GM12878 (cell line): ENCODE measurements at regions not wholly inside any gene's neighbourhood (a gene's known extent, or its start where the extent isn't known, plus 50 kb on each side); places are given as distances from the start of the nearest gene placed in this dataset.

ENCODE experiments used
- ATAC-seq: fragments of 200-7000 bp; cut with Tn5 transposase; 3 replicates; pipeline ENCODE4 v1.9.1; 2020; ENCODE audit warnings: mild to moderate bottlenecking, moderate library complexity
- BruUV-seq: library from RNA; stranded (reverse); fragments of 400-500 nt; replicated peaks from 2 replicates; lab custom pipeline; 2021; lab: Mats Ljungman, UMichigan
- CTCF ChIA-PET: fragments of 300-600 bp; sonication (Branson Sonifier 250); formaldehyde crosslinking; extraction: SDS; loops from one replicate; lab custom pipeline; 2021; ENCODE audit warnings: inconsistent platforms; lab: Yijun Ruan, JAX
- POLR2A ChIA-PET: fragments of 350-600 bp; formaldehyde crosslinking; extraction: SDS; loops from one replicate; lab custom pipeline; 2021; ENCODE audit warnings: inconsistent platforms; lab: Charles Lee
- RAD21 ChIA-PET: fragments of 300-600 bp; sonication (Branson Sonifier 250); formaldehyde crosslinking; loops from one replicate; lab custom pipeline; 2023; ENCODE audit warnings: antibody characterized with exemption; ENCODE audit not compliant: unreplicated experiment; lab: Charles Lee
- SMC1A ChIA-PET: fragments of 300-600 bp; sonication (Branson Sonifier 250); formaldehyde crosslinking; loops from one replicate; lab custom pipeline; 2023; ENCODE audit not compliant: unreplicated experiment, uncharacterized antibody; lab: Charles Lee
- DNase-seq: peaks from one replicate; pipeline ENCODE4 v3.0.0-alpha.2; 2011; ENCODE audit warnings: low read depth, low spot score
- FAIRE-seq: peaks from 3 replicates; lab custom pipeline; 2011; peaks lifted over from hg19 to GRCh38; lab: Jason Lieb, UNC
- H2AFZ ChIP-seq: 2 replicates; pipeline ENCODE4 v1.6.0; 2011; ENCODE audit warnings: low read depth, low read length, control low read depth; ENCODE audit not compliant: control insufficient read depth
- H3K27ac ChIP-seq: 2 replicates; pipeline ENCODE4 v1.5.1; 2011; ENCODE audit warnings: control low read depth; ENCODE audit not compliant: control insufficient read depth, insufficient read depth
- H3K27me3 ChIP-seq, 2 experiments: replicated peaks in 1 of 2; 2 replicates each; pipeline versions ENCODE4 v1.6.0 to v1.6.1; 2011; ENCODE audit warnings: low read length in 1 of 2; ENCODE audit not compliant: control insufficient read depth in 2 of 2, insufficient read depth in 2 of 2
- H3K36me3 ChIP-seq, 2 experiments: 2 replicates each; pipeline ENCODE4 v1.5.1; 2011; ENCODE audit warnings: low read length in 1 of 2; ENCODE audit not compliant: control insufficient read depth in 2 of 2, insufficient read depth in 2 of 2
- H3K4me1 ChIP-seq: 2 replicates; pipeline ENCODE4 v1.6.1; 2011; ENCODE audit warnings: mild to moderate bottlenecking, low read length, moderate library complexity, mixed read lengths; ENCODE audit not compliant: control insufficient read depth, insufficient read depth
- H3K4me2 ChIP-seq: 2 replicates; pipeline ENCODE4 v1.6.0; 2011; ENCODE audit warnings: control low read depth; ENCODE audit not compliant: control insufficient read depth, insufficient read depth
- H3K4me3 ChIP-seq: fragments of 200-600 bp; sonication (generic); 2 replicates; pipeline ENCODE4 v1.5.1; 2016
- H3K79me2 ChIP-seq: 2 replicates; pipeline ENCODE4 v1.6.0; 2011; ENCODE audit warnings: low read length; ENCODE audit not compliant: control insufficient read depth, insufficient read depth
- H3K9ac ChIP-seq: 2 replicates; pipeline ENCODE4 v1.8.0; 2011; ENCODE audit warnings: low read length, control low read depth, mixed read lengths; ENCODE audit not compliant: control insufficient read depth, insufficient read depth
- H3K9me3 ChIP-seq: replicated peaks from 3 replicates; pipeline ENCODE4 v1.5.1; 2011; ENCODE audit warnings: mild to moderate bottlenecking, low read length; ENCODE audit not compliant: control insufficient read depth, insufficient read depth
- H4K20me1 ChIP-seq: 2 replicates; pipeline ENCODE4 v1.6.0; 2011; ENCODE audit not compliant: control insufficient read depth, insufficient read depth
- CREM ChIP-seq: IDR thresholded peaks from 2 replicates; pipeline ENCODE4 v1.6.1; 2014; ENCODE audit warnings: antibody characterized with exemption, low read depth
- EP300 ChIP-seq, 2 experiments: fragments of 150-350 bp in 1 of 2; IDR thresholded peaks; 2 replicates each; pipeline ENCODE4 v1.6.1; 2011 to 2012; ENCODE audit warnings: low read depth in 2 of 2, low read length in 2 of 2, borderline replicate concordance in 1 of 2, improper control_type of control experiment in 1 of 2, inconsistent platforms in 1 of 2; ENCODE audit not compliant: control insufficient read depth in 1 of 2
- NBN ChIP-seq: fragments of 450-650 bp; IDR thresholded peaks from 2 replicates; pipeline ENCODE4 v1.6.1; 2016
- POLR2AphosphoS2 ChIP-seq: IDR thresholded peaks from 2 replicates; pipeline ENCODE4 v1.6.1; 2011; ENCODE audit warnings: low read depth, mild to moderate bottlenecking, low read length, improper control_type of control experiment, moderate library complexity
- POLR2AphosphoS5 ChIP-seq: IDR thresholded peaks from 2 replicates; pipeline ENCODE4 v1.6.1; 2011; ENCODE audit warnings: mild to moderate bottlenecking, low read length, inconsistent platforms
- RELA ChIP-seq: fragments of 450-650 bp; IDR thresholded peaks from 2 replicates; pipeline ENCODE4 v1.8.0; 2014; ENCODE audit warnings: borderline replicate concordance; ENCODE audit not compliant: partially characterized antibody
- SP1 ChIP-seq: IDR thresholded peaks from one replicate; pipeline ENCODE4 v1.6.1; 2011; ENCODE audit warnings: low read depth, low read length
- TCF12 ChIP-seq: IDR thresholded peaks from 2 replicates; pipeline ENCODE4 v1.6.1; 2011; ENCODE audit warnings: low read depth, mild to moderate bottlenecking, low read length
- ZNF24 ChIP-seq: fragments of 450-650 bp; IDR thresholded peaks from 2 replicates; pipeline ENCODE4 v1.6.1; 2017; ENCODE audit warnings: antibody characterized with exemption, mild to moderate bottlenecking
- ZZZ3 ChIP-seq: IDR thresholded peaks from 2 replicates; pipeline ENCODE4 v1.6.1; 2011; ENCODE audit warnings: low read depth; ENCODE audit not compliant: control insufficient read depth, insufficient read length
- WGBS: methylation state at CpG from one replicate; pipeline ENCODE4 v1.1.6; 2016; ENCODE audit warnings: low lambda C conversion rate; ENCODE audit not compliant: insufficient replicate concordance, insufficient coverage; ENCODE audit errors: missing lambda C conversion rate; 5-methylcytosine and 5-hydroxymethylcytosine counted together
- in situ Hi-C: fragments of 300-500 bp; cut with MboI; formaldehyde crosslinking; loops from 9 replicates; pipeline ENCODE4 v1.14.3; 2018; ENCODE audit warnings: mixed read lengths
- intact Hi-C: fragments of 100-400 bp; cut with micrococcal nuclease; formaldehyde crosslinking; loops from one replicate; pipeline ENCODE4 v1.14.2; 2022; ENCODE audit not compliant: unreplicated experiment
- TF ChIP-seq, protein P1 (sequence below): IDR thresholded peaks from 2 replicates; pipeline ENCODE4 v1.6.1; 2012; ENCODE audit warnings: improper control_type of control experiment, low read depth, low read length; ENCODE audit not compliant: insufficient replicate concordance
- TF ChIP-seq, protein P2 (sequence below): fragments of 450-650 bp; IDR thresholded peaks from 2 replicates; pipeline ENCODE4 v1.6.1; 2017; ENCODE audit warnings: antibody characterized with exemption, mild to moderate bottlenecking, moderate library complexity
- TF ChIP-seq, protein P3 (sequence below): fragments of 450-650 bp; IDR thresholded peaks from 2 replicates; pipeline ENCODE4 v1.6.1; 2017; ENCODE audit warnings: borderline replicate concordance

- TF ChIP-seq, protein P1, sequence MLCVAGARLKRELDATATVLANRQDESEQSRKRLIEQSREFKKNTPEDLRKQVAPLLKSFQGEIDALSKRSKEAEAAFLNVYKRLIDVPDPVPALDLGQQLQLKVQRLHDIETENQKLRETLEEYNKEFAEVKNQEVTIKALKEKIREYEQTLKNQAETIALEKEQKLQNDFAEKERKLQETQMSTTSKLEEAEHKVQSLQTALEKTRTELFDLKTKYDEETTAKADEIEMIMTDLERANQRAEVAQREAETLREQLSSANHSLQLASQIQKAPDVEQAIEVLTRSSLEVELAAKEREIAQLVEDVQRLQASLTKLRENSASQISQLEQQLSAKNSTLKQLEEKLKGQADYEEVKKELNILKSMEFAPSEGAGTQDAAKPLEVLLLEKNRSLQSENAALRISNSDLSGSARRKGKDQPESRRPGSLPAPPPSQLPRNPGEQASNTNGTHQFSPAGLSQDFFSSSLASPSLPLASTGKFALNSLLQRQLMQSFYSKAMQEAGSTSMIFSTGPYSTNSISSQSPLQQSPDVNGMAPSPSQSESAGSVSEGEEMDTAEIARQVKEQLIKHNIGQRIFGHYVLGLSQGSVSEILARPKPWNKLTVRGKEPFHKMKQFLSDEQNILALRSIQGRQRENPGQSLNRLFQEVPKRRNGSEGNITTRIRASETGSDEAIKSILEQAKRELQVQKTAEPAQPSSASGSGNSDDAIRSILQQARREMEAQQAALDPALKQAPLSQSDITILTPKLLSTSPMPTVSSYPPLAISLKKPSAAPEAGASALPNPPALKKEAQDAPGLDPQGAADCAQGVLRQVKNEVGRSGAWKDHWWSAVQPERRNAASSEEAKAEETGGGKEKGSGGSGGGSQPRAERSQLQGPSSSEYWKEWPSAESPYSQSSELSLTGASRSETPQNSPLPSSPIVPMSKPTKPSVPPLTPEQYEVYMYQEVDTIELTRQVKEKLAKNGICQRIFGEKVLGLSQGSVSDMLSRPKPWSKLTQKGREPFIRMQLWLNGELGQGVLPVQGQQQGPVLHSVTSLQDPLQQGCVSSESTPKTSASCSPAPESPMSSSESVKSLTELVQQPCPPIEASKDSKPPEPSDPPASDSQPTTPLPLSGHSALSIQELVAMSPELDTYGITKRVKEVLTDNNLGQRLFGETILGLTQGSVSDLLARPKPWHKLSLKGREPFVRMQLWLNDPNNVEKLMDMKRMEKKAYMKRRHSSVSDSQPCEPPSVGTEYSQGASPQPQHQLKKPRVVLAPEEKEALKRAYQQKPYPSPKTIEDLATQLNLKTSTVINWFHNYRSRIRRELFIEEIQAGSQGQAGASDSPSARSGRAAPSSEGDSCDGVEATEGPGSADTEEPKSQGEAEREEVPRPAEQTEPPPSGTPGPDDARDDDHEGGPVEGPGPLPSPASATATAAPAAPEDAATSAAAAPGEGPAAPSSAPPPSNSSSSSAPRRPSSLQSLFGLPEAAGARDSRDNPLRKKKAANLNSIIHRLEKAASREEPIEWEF, result no peak
- TF ChIP-seq SP1 (no peak), TCF12 (no peak), POLR2AphosphoS5 (no peak), ZZZ3 (no peak)
These were observed 271.5 kb downstream of the GAS1 start (continued) for GRCh38 chr9:86675805-86676204.

DNA sequence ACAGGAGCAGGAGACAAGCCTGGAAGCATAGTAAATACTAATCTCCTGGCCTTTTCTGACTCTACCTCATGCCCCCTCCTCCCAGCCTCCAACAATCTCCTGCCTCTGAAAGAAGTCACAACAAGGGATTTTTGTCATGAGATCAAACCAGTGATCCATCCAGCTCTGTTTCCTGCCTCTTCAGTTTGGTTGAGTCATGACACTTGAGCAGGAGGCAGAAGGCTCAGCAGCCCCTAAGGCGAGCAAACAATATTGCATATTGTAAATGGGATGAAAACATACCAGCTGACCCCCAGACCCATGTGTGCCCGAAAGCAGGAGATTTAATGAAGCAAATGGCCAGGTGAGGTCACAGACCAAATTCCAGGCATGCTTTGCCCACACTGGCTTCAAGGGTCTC lies 272.8 kb downstream of the GAS1 start:
- H3K4me3 ChIP-seq, result no peak overlapping the region
- no peaks in the 10 kb centered on the region for H3K36me3 ChIP-seq
- H3K27me3 ChIP-seq, result no peaks in the 10 kb centered on the region; a peak in 1 of 4 replicates
- intact Hi-C loops (no loop called here), in situ Hi-C loops (no loop called here)
- RAD21 ChIA-PET, result no interaction called here
- no peak overlapping the region for H3K27ac ChIP-seq
- BruUV-seq, result no TSS peak
- POLR2A ChIA-PET, result no interaction called here
- H3K9me3 ChIP-seq, result no peaks in the 10 kb centered on the region
- CTCF ChIA-PET, result interaction anchor here (1.2 kb wide), 1 partner anchor 22 kb away, joined by 3 read pairs; no protein-coding TSS in a partner anchor
- 0% methylated on average over 2 of the region's 2 CpGs for WGBS
- H2AFZ ChIP-seq, result no peak overlapping the region
- no peaks in the 10 kb centered on the region for H4K20me1 ChIP-seq
- DNase-seq, result no peak
- no peak for ATAC-seq
- FAIRE-seq, result no peak
- H3K9ac ChIP-seq, result no peak overlapping the region
- H3K4me1 ChIP-seq, result no peaks in the 10 kb centered on the region
- SMC1A ChIA-PET, result no interaction called here
- H3K79me2 ChIP-seq, result no peaks in the 10 kb centered on the region
- no peak overlapping the region for H3K4me2 ChIP-seq
- TF ChIP-seq ZNF24 (no peak), POLR2AphosphoS2 (no peak), NBN (no peak), RELA (no peak), EP300 (IDR thresholded peaks at IDR 0.05; ENCODE audit: borderline replicate concordance in 1 of 2, control insufficient read depth in 1 of 2, low read depth in 2 of 2, low read length in 2 of 2) (no peak), CREM (no peak)
- TF ChIP-seq, protein P2, sequence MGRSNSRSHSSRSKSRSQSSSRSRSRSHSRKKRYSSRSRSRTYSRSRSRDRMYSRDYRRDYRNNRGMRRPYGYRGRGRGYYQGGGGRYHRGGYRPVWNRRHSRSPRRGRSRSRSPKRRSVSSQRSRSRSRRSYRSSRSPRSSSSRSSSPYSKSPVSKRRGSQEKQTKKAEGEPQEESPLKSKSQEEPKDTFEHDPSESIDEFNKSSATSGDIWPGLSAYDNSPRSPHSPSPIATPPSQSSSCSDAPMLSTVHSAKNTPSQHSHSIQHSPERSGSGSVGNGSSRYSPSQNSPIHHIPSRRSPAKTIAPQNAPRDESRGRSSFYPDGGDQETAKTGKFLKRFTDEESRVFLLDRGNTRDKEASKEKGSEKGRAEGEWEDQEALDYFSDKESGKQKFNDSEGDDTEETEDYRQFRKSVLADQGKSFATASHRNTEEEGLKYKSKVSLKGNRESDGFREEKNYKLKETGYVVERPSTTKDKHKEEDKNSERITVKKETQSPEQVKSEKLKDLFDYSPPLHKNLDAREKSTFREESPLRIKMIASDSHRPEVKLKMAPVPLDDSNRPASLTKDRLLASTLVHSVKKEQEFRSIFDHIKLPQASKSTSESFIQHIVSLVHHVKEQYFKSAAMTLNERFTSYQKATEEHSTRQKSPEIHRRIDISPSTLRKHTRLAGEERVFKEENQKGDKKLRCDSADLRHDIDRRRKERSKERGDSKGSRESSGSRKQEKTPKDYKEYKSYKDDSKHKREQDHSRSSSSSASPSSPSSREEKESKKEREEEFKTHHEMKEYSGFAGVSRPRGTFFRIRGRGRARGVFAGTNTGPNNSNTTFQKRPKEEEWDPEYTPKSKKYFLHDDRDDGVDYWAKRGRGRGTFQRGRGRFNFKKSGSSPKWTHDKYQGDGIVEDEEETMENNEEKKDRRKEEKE, result no peak
- TF ChIP-seq, protein P3, sequence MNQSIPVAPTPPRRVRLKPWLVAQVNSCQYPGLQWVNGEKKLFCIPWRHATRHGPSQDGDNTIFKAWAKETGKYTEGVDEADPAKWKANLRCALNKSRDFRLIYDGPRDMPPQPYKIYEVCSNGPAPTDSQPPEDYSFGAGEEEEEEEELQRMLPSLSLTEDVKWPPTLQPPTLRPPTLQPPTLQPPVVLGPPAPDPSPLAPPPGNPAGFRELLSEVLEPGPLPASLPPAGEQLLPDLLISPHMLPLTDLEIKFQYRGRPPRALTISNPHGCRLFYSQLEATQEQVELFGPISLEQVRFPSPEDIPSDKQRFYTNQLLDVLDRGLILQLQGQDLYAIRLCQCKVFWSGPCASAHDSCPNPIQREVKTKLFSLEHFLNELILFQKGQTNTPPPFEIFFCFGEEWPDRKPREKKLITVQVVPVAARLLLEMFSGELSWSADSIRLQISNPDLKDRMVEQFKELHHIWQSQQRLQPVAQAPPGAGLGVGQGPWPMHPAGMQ, result no peak
